T47D (cell line): ENCODE measurements at regions not wholly inside any gene's neighbourhood (a gene's known extent, or its start where the extent isn't known, plus 50 kb on each side); places are given as distances from the start of the nearest gene placed in this dataset.

ENCODE experiments used
- DNase-seq, 2 experiments: peaks; one replicate each; pipeline versions ENCODE4 v3.0.0 to v3.0.0-alpha.2; 2011 to 2012; ENCODE audit warnings: low read depth in 1 of 2, low spot score in 1 of 2
- JUND ChIP-seq: IDR thresholded peaks from 2 replicates; pipeline ENCODE4 v1.6.1; 2012; ENCODE audit warnings: low read depth
- in situ Hi-C: cut with HindIII; loops from 2 replicates; pipeline ENCODE4 v1.10.0; 2016; ENCODE audit warnings: low sequenced_read_pairs, low pct_unique_long_range_greater_than_20kb

DNA sequence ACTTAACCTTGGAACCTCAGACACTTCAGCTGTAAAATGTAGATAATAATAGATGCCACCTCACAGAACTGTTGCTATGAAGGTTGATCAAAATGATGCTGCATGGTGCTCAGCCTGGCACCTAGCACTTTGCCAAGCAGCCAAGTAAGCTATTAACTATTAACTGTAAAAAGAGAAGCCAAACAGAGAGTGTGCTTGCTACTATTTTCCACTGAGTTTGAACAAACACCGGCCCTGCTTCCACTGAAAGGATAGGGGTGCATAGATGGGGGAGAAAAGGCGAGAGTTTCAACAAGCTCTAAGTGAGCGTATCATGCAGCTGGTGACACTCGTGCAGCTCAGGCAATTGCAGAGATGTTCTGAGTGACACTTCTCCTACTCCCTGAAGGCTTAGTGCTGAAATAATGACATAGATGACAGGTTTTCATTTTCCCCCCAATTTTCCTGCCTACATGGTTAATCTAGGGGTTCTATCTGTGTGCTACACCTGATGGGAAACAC lies 78.2 kb downstream of the GPR88 start:
- in situ Hi-C loops = no loop called here
- no peak for DNase-seq
- no peak for TF ChIP-seq JUND

DNA sequence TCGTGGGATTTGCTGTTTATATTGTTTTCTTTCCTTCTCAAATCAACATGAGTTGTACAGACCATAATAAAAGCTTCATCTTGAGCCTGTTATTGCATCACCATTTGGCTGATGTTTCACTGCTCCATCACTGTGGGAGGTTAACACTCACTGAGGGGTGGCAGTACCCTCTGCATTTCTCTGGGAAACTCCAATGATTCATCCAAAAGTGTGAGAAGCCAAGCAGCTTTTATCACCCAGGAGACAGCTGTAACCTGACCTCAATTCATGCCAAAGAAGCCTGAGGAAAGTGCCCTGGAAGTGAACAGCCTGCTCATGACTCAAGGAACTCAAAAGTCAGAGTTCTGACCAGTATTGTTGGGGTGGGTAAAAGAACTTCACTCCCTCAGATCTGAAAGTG lies 84.1 kb downstream of the GPR88 start:
- no peak for DNase-seq
- no peak for TF ChIP-seq JUND
- in situ Hi-C loops = no loop called here

DNA sequence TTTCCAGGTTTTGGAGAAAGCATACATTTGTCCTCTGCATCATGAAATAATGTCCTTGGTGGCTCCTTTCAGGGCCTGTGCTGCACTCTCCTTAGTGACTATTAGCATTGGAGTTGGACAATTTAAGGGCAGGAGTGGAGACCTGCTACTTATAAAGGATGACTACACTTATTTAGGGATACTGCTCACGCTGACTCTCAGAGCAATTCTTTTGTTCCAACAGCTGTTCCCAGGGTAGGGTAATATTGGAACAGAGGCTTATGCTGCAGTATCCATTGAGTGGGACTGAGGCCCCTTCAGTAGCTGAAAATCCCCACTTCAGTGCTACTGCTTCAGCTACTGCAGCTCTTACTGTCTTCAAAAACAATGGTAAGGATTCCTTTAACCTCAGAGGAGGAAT lies 84.6 kb downstream of the GPR88 start:
- in situ Hi-C loops = no loop called here
- no peak for TF ChIP-seq JUND
- DNase-seq = no peak

DNA sequence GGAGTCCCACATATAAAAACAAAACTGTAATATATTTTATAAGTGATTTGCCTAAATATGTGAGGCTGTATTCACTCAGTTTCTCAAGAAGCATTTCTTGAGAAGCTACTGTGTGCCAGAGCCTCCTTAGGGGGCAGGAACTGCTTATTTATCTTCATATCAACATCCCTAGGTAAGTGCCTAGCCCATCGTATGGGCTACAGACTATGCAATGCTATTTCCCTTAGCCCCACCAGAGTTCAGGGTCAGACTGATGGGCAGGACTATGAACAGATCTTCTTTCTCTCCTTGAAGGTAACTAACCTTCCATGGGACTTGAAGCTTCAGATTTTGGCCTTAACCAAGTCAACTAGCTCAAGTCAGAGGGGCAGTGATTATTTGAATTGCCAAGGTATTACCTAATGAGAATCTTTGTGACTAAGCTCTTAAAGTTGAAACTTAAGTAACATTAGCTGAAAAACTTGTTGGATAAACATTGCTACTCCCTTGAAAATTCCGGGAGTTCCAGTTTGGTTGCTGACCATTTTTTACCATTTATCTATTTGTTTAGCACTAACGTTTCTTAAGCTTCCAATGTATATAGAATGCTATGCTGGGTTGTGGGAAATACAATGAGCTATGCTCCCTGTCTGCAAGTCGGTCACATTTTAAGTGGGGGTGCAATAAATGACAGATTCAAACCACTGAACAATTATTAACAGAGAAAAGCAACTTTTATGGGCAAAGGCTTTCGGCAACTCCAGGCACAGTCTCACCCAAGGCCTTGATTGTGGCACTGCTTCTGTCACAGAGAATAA lies 85.2 kb downstream of the GPR88 start:
- TF ChIP-seq JUND = no peak
- no peak for DNase-seq
- in situ Hi-C loops = no loop called here

DNA sequence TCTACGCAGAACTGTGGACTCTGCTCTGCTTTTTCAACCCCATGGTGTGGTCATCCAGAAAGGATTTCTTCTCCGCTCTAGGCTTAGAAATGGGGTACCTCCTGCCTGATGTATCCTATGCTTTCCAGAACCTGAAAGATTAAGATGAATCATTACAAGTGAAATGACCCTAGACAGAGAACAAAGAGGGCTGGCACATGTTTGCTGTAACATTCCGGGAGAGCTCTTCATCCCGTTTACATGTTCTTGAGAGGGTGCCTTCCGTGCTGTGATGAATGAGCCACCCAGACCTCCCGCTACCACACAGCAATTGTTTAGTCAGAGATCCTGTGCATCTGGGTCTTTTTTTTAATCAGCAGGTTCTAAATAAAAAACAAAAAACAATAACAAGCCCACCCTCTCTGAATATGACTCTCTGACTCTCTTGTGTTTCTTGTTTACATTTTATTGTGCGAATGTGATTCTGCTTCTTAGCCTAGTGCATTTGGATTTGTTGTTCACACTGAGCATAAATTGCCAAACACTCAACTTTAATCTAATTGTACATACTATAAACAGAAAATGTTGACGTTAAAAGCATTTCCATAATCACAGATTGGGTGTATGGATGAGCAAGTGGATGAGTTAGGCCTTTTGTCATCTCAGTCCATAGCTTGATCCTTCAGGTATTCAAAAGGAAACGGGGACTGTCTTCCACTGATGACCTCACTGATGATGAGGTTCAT lies 87.1 kb downstream of the GPR88 start:
- no peak for TF ChIP-seq JUND
- in situ Hi-C loops = no loop called here
- no peak for DNase-seq

DNA sequence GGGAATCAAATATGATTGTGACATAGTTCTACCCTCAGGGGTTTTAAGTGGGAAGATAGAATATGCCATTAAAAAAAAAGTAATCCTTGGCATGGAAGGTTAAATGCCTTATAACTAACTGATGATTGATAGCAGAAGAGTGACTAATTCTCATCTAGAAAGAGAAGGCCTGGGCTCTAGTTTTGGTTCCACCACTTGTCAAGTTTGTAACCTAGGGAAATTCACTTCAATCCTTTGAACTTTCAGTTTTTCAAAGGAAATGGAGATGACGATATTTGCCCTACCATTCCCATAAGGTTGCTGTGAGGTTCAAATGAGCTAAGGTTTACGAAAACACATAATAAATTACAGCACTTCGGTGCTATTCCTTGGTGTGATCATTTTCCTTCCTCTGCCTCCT lies 88.5 kb downstream of the GPR88 start:
- TF ChIP-seq JUND = no peak
- in situ Hi-C loops = no loop called here
- DNase-seq = no peak

DNA sequence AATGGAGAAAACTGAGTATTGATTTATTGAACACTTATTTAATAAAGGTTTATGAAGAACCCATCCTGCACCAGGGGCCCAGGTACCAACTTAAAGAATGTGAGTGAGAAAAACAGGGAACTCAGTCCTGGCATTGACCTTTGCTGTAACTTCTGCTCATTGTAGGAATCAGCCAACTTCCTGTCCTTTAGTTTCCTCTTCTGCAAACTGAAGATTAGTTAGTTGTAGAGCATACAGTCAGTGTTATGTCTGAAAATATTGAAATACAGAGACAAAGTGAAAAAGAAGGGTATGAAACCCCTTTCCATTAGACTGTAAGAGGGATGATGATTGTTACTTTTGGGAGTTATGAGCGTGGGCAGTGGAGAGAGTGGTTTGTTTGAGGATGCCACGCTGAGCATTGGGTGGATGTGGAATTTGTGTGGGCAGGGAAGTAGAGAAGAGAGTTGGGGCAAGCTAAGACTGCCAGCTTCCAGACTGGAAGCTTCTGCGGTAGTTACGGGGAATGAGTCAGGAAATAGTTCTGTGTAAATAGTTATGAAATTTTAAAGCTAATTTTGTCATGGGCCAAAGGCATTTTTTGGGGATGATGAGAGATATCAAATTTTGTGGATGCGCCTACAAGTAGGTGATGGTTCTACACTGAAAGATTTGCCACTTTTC lies 89.2 kb downstream of the GPR88 start:
- no peak for DNase-seq
- no peak for TF ChIP-seq JUND

GRCh38 chr1:100627936-100628335 lies 90.0 kb downstream of the GPR88 start:
- no peak for TF ChIP-seq JUND
- in situ Hi-C loops = no loop called here
- DNase-seq = no peak

More for the DNA sequence above, 89.2 kb downstream of the GPR88 start:
- in situ Hi-C loops = no loop called here

GRCh38 chr1:100628631-100629081 lies 90.7 kb downstream of the GPR88 start:
- DNase-seq = no peak
- in situ Hi-C loops = no loop called here
- TF ChIP-seq JUND = no peak

- TF ChIP-seq JUND = no peak
- no peak for DNase-seq
- in situ Hi-C loops = no loop called here
These were observed 90.2 kb upstream of the VCAM1 start for GRCh38 chr1:100629391-100629790.

- in situ Hi-C loops = no loop called here
- TF ChIP-seq JUND = no peak
- DNase-seq = no peak
These were observed 88.5 kb upstream of the VCAM1 start for GRCh38 chr1:100631015-100631551.

- in situ Hi-C loops = no loop called here
- no peak for TF ChIP-seq JUND
- DNase-seq = no peak
These were observed 76.7 kb upstream of the VCAM1 start for GRCh38 chr1:100642826-100643225.
